Spleen (tissue), 3 donors: ENCODE measurements at regions not wholly inside any gene's neighbourhood (a gene's known extent, or its start where the extent isn't known, plus 50 kb on each side); places are given as distances from the start of the nearest gene placed in this dataset.

Experiments used
- POLR2A ChIP-seq, 3 donors: fragments of 450-650 bp; IDR thresholded peaks; one replicate each; pipeline ENCODE4 v1.5.1; 2017; ENCODE audit warnings: antibody characterized with exemption in 3 of 3, mild to moderate bottlenecking in 1 of 3
- POLR2AphosphoS5 ChIP-seq, 3 donors: sonication (generic); formaldehyde crosslinking; IDR thresholded peaks; one replicate each; pipeline ENCODE4 v1.5.1; 2017; ENCODE audit warnings: antibody characterized with exemption in 3 of 3

DNA sequence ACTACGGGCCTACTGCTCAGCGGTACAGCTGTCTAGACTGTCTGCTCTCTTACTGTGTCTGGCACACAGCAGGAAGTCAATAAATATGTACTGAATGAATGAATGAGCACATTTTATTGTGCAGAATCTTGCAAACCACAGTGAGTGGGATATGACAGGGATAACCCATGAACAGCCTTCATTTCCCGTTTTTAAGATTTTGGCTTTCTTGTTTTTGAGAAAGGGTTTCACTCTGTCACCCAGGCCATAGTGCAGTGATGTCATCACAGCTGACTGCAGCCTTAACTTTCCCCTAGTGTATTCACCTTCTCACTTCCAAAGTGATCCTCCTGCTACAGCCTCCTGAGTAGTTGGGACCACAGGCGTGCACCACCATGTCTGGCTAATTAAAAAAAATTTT lies 203.1 kb downstream of the AEBP2 start:
- TF ChIP-seq POLR2AphosphoS5 (IDR thresholded peaks at IDR 0.05): no peak
- no peak for TF ChIP-seq POLR2A (IDR thresholded peaks at IDR 0.05)
